Adrenal gland (tissue), 5 donors: ENCODE measurements at regions not wholly inside any gene's neighbourhood (a gene's known extent, or its start where the extent isn't known, plus 50 kb on each side); places are given as distances from the start of the nearest gene placed in this dataset.

Source experiments
- CTCF ChIP-seq, 6 experiments: fragments of 450-650 bp in 4 of 6; fragments of 200-600 bp in 2 of 6; sonication (generic) in 1 of 6; IDR thresholded peaks; 1 replicate in 5 of 6; 2 replicates in 1 of 6; pipeline versions ENCODE4 v1.5.1 to v1.8.0; 2016 to 2021; ENCODE audit warnings: antibody characterized with exemption in 6 of 6, mild to moderate bottlenecking in 2 of 6, moderate library complexity in 1 of 6
- POLR2A ChIP-seq, 2 donors: fragments of 450-650 bp; IDR thresholded peaks; one replicate each; pipeline ENCODE4 v1.6.1; 2017; ENCODE audit warnings: antibody characterized with exemption in 2 of 2, mild to moderate bottlenecking in 2 of 2, moderate library complexity in 1 of 2
- donor health status: DM: no; HTN: no; CAD: no.

- no peak for TF ChIP-seq CTCF (IDR thresholded peaks at IDR 0.05)
- TF ChIP-seq POLR2A (IDR thresholded peaks at IDR 0.05) = no peak
Measured at GRCh38 chr16:73152386-73153125, 104.6 kb upstream of the ZFHX3 start.
